HL-60 (cell line): ENCODE measurements at regions not wholly inside any gene's neighbourhood (a gene's known extent, or its start where the extent isn't known, plus 50 kb on each side); places are given as distances from the start of the nearest gene placed in this dataset.

ENCODE experiments used
- CTCF ChIP-seq: IDR thresholded peaks from one replicate; pipeline ENCODE4 v1.5.1; 2011; ENCODE audit warnings: low read length, control low read depth, inconsistent platforms; ENCODE audit not compliant: insufficient read depth
- POLR2AphosphoS5 ChIP-seq: IDR thresholded peaks from 2 replicates; pipeline ENCODE4 v1.6.1; 2012; ENCODE audit warnings: low read depth

- TF ChIP-seq POLR2AphosphoS5 (no peak), CTCF (no peak)
Measured at GRCh38 chr11:109221190-109221589, 200.8 kb upstream of the C11orf87 start.
